ENCODE measurements at regions not wholly inside any gene's neighbourhood (a gene's known extent, or its start where the extent isn't known, plus 50 kb on each side); places are given as distances from the start of the nearest gene placed in this dataset.

- ChIA-PET CTCF (no interaction called here), POLR2A (no interaction called here)
- TF ChIP-seq, protein P1, sequence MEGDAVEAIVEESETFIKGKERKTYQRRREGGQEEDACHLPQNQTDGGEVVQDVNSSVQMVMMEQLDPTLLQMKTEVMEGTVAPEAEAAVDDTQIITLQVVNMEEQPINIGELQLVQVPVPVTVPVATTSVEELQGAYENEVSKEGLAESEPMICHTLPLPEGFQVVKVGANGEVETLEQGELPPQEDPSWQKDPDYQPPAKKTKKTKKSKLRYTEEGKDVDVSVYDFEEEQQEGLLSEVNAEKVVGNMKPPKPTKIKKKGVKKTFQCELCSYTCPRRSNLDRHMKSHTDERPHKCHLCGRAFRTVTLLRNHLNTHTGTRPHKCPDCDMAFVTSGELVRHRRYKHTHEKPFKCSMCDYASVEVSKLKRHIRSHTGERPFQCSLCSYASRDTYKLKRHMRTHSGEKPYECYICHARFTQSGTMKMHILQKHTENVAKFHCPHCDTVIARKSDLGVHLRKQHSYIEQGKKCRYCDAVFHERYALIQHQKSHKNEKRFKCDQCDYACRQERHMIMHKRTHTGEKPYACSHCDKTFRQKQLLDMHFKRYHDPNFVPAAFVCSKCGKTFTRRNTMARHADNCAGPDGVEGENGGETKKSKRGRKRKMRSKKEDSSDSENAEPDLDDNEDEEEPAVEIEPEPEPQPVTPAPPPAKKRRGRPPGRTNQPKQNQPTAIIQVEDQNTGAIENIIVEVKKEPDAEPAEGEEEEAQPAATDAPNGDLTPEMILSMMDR (IDR thresholded peaks at IDR 0.05; ENCODE audit: insufficient read depth, low read length, missing control alignments), result no peak
- no peak overlapping the region for H3K4me3 ChIP-seq (ENCODE audit: low read depth, low read length)
- DNase-seq (ENCODE audit: low read depth, low spot score), result no peak
Observed at GRCh38 chr15:72948662-72949061, 103.6 kb upstream of the NEO1 start.

DNA sequence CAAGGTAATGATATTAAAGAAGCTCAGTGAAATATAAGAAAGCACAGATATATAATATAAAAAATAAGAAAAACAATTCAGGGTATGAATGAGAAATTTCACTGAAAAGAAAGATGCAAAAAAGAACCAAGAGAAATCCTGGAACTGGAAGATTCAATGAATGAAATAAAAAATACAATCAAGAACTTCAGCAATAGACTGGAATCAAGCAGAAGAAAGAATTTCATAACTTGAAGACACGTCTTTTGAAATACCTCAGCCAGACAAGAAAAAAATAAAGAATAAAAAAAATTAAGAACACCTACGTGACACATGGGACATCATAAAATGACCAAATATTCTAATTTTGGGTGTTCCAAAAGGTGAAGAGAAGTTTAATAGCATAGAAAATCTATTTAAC lies 104.6 kb upstream of the NEO1 start:
- CTCF ChIA-PET, result no interaction called here
- TF ChIP-seq, protein P1 (IDR thresholded peaks at IDR 0.05; ENCODE audit: insufficient read depth, low read length, missing control alignments), result no peak
- no peak overlapping the region for H3K4me3 ChIP-seq (ENCODE audit: low read depth, low read length)
- DNase-seq (ENCODE audit: low read depth, low spot score), result no peak
- POLR2A ChIA-PET, result no interaction called here

DNA sequence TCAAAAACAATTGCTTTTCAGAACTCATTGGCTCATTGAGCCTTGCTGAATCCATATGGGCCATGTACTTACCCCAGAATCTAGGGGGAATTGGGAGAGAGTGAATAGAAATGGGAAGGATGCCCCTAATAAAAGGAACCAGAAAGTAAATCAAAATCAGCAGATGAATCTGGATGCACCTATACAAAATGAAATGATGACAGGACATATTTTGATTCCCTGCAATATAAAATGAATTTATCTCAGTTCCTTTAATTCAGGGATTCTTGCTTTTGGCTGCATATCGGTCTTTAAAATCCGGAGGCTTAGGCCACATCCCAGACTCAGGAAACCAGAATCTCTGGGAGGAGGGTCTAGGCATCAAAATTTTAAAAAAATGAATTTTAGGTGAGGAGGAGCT lies 107.7 kb upstream of the NEO1 start:
- ChIA-PET POLR2A (no interaction called here), CTCF (no interaction called here)
- DNase-seq (ENCODE audit: low read depth, low spot score), result no peak
- TF ChIP-seq, protein P1 (IDR thresholded peaks at IDR 0.05; ENCODE audit: insufficient read depth, low read length, missing control alignments), result no peak
- H3K4me3 ChIP-seq (ENCODE audit: low read depth, low read length), result no peak overlapping the region

- CTCF ChIA-PET, result no interaction called here
- H3K4me3 ChIP-seq (ENCODE audit: low read depth, low read length), result no peak overlapping the region
- no peak for DNase-seq (ENCODE audit: low read depth, low spot score)
- TF ChIP-seq, protein P1 (IDR thresholded peaks at IDR 0.05; ENCODE audit: insufficient read depth, low read length, missing control alignments), result no peak
- POLR2A ChIA-PET, result no interaction called here
Observed at GRCh38 chr15:72940229-72940622, 112.0 kb upstream of the NEO1 start.

- ChIA-PET CTCF (no interaction called here), POLR2A (no interaction called here)
- TF ChIP-seq, protein P1 (IDR thresholded peaks at IDR 0.05; ENCODE audit: insufficient read depth, low read length, missing control alignments), result no peak
- DNase-seq (ENCODE audit: low read depth, low spot score), result no peak
- H3K4me3 ChIP-seq (ENCODE audit: low read depth, low read length), result no peak overlapping the region
Observed at GRCh38 chr15:72939514-72940228, 112.6 kb upstream of the NEO1 start.

DNA sequence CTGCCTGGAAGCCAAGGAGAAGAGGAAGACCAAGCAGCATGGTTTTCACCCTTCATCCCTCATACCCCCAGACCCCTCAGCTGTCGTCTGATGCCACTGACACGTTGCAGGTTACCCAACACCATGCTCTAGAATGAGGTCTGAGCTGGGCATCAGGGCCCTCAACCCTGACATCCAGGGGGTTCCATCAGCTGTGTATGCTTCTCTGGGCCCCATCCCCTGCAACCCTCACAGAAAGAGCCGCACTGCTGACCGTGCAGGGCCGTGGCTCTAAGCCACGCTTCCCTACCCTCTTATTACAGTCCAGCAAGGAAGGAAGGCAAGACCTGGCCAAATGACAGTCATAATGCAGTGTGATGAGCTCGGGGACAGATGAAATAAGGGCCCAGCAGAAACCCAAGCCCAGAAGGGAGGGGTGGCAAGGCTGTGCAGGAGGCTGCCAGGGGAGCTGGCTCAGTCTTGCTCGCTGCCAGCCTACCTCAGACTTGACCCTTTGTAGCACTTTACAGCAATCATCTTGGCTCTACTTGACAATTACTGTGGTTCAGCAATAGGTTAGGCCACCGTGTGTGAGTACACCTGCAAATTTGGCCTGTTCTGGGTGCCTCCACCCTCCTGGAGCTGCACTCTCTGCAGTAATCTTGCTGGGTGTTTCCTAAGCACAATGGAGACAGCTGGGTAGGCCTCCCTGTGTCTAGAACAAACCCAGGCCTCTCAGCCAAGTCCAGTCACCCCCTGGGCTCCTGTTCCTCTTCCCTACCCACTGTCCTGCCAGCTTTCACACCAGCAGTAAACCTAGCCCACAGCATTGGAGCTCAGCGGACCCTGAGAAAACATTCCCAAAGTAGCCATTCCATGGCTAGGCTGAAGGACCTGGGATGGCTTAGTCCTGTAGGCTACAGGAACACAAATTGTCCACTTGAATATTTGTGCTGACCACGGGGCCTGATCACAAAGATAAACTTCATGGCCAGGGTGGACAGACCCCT lies 115.3 kb upstream of the NEO1 start:
- DNase-seq (ENCODE audit: low read depth, low spot score), result no peak
- CTCF ChIA-PET, result no interaction called here
- TF ChIP-seq, protein P1 (IDR thresholded peaks at IDR 0.05; ENCODE audit: insufficient read depth, low read length, missing control alignments), result no peak
- no peak overlapping the region for H3K4me3 ChIP-seq (ENCODE audit: low read depth, low read length)
- POLR2A ChIA-PET, result no interaction called here

Data from AG04449 (cell line).